IPS-18a (cell line): ENCODE measurements at regions not wholly inside any gene's neighbourhood (a gene's known extent, or its start where the extent isn't known, plus 50 kb on each side); places are given as distances from the start of the nearest gene placed in this dataset.
"Not testable (repeated sequence)": the region's sequence is repeated elsewhere in the genome, so short reads cannot be mapped to it uniquely, and the experiment has no call there.

Experiments
- H3K27ac ChIP-seq: one replicate; pipeline ENCODE4 v1.5.1; 2013; ENCODE audit warnings: low read length
- H3K27me3 ChIP-seq: one replicate; pipeline ENCODE4 v1.6.1; 2013; ENCODE audit warnings: mild to moderate bottlenecking, low read length; ENCODE audit not compliant: control insufficient read depth, insufficient read depth
- H3K36me3 ChIP-seq: one replicate; pipeline ENCODE4 v1.6.1; 2013; ENCODE audit warnings: low read depth, low read length; ENCODE audit not compliant: control insufficient read depth
- H3K4me1 ChIP-seq: one replicate; pipeline ENCODE4 v1.6.1; 2013; ENCODE audit warnings: low read depth, low read length; ENCODE audit not compliant: control insufficient read depth
- H3K4me3 ChIP-seq: one replicate; pipeline ENCODE4 v1.5.1; 2013; ENCODE audit warnings: low read length
- H3K9ac ChIP-seq: one replicate; pipeline ENCODE4 v1.6.1; 2013; ENCODE audit warnings: mild to moderate bottlenecking, low read length, moderate library complexity
- H3K9me3 ChIP-seq: one replicate; pipeline ENCODE4 v1.6.1; 2013; ENCODE audit warnings: low read depth, low read length; ENCODE audit not compliant: control insufficient read depth

- Histone ChIP-seq H3K4me1 (no peaks in the 10 kb centered on the region), H3K9ac (no peak overlapping the region), H3K4me3 (no peak overlapping the region), H3K9me3 (no peaks in the 10 kb centered on the region), H3K27me3 (no peaks in the 10 kb centered on the region), H3K27ac (no peak overlapping the region), H3K36me3 (no peaks in the 10 kb centered on the region)
Observed at GRCh38 chr13:44715287-44716230, 139.4 kb upstream of the TSC22D1 start.

GRCh38 chr13:44713788-44714469, 137.8 kb upstream of the TSC22D1 start:
- H3K4me1 ChIP-seq: no peaks in the 10 kb centered on the region
- H3K27me3 ChIP-seq: no peaks in the 10 kb centered on the region
- no peak overlapping the region for H3K9ac ChIP-seq
- H3K9me3 ChIP-seq: no peaks in the 10 kb centered on the region
- no peak overlapping the region for H3K27ac ChIP-seq
- no peaks in the 10 kb centered on the region for H3K36me3 ChIP-seq
- no peak overlapping the region for H3K4me3 ChIP-seq

- Histone ChIP-seq H3K36me3 (no peaks in the 10 kb centered on the region), H3K9me3 (no peaks in the 10 kb centered on the region), H3K4me1 (no peaks in the 10 kb centered on the region), H3K4me3 (no peak overlapping the region), H3K27ac (no peak overlapping the region), H3K27me3 (no peaks in the 10 kb centered on the region), H3K9ac (no peak overlapping the region)
Observed at GRCh38 chr13:44711706-44712105, 135.6 kb upstream of the TSC22D1 start.

- no peak overlapping the region for H3K27ac ChIP-seq
- H3K9ac ChIP-seq: no peak overlapping the region
- no peaks in the 10 kb centered on the region for H3K4me1 ChIP-seq
- H3K27me3 ChIP-seq: no peaks in the 10 kb centered on the region
- H3K36me3 ChIP-seq: no peaks in the 10 kb centered on the region
- H3K4me3 ChIP-seq: no peak overlapping the region
- H3K9me3 ChIP-seq: no peaks in the 10 kb centered on the region
Observed at GRCh38 chr13:44710576-44710975, 134.4 kb upstream of the TSC22D1 start.

- not testable (repeated sequence) for H3K4me3 ChIP-seq, H3K4me1 ChIP-seq, H3K27me3 ChIP-seq, H3K36me3 ChIP-seq, H3K27ac ChIP-seq, H3K9me3 ChIP-seq, H3K9ac ChIP-seq
Observed at GRCh38 chr13:44704811-44705210, 128.7 kb upstream of the TSC22D1 start.

- H3K9ac ChIP-seq: no peak overlapping the region
- H3K36me3 ChIP-seq: no peaks in the 10 kb centered on the region
- H3K9me3 ChIP-seq: no peaks in the 10 kb centered on the region
- H3K4me3 ChIP-seq: no peak overlapping the region
- no peak overlapping the region for H3K27ac ChIP-seq
- no peaks in the 10 kb centered on the region for H3K27me3 ChIP-seq
- H3K4me1 ChIP-seq: peaks cover 6% of the 10 kb centered on the region
Observed at GRCh38 chr13:44703371-44703770, 127.2 kb upstream of the TSC22D1 start.

- Histone ChIP-seq H3K4me3 (no peak overlapping the region), H3K9ac (no peak overlapping the region), H3K36me3 (no peaks in the 10 kb centered on the region), H3K9me3 (no peaks in the 10 kb centered on the region), H3K27ac (no peak overlapping the region), H3K27me3 (no peaks in the 10 kb centered on the region), H3K4me1 (no peaks in the 10 kb centered on the region)
Observed at GRCh38 chr13:44698066-44698465, 121.9 kb upstream of the TSC22D1 start.

- Histone ChIP-seq H3K9me3 (no peaks in the 10 kb centered on the region), H3K4me1 (no peaks in the 10 kb centered on the region), H3K36me3 (no peaks in the 10 kb centered on the region), H3K27ac (no peak overlapping the region), H3K9ac (no peak overlapping the region), H3K4me3 (no peak overlapping the region), H3K27me3 (no peaks in the 10 kb centered on the region)
Observed at GRCh38 chr13:44697058-44697457, 120.9 kb upstream of the TSC22D1 start.

GRCh38 chr13:44695520-44695919, 119.4 kb upstream of the TSC22D1 start:
- no peaks in the 10 kb centered on the region for H3K9me3 ChIP-seq
- H3K36me3 ChIP-seq: no peaks in the 10 kb centered on the region
- no peaks in the 10 kb centered on the region for H3K27me3 ChIP-seq
- H3K4me3 ChIP-seq: no peak overlapping the region
- no peak overlapping the region for H3K27ac ChIP-seq
- H3K9ac ChIP-seq: no peak overlapping the region
- no peaks in the 10 kb centered on the region for H3K4me1 ChIP-seq

- Histone ChIP-seq H3K4me1 (no peaks in the 10 kb centered on the region), H3K9me3 (no peaks in the 10 kb centered on the region), H3K9ac (no peak overlapping the region), H3K36me3 (no peaks in the 10 kb centered on the region), H3K27me3 (no peaks in the 10 kb centered on the region), H3K4me3 (no peak overlapping the region), H3K27ac (no peak overlapping the region)
Observed at GRCh38 chr13:44694842-44695241, 118.7 kb upstream of the TSC22D1 start.

GRCh38 chr13:44694291-44694690, 118.2 kb upstream of the TSC22D1 start:
- Histone ChIP-seq H3K4me1 (no peaks in the 10 kb centered on the region), H3K27ac (no peak overlapping the region), H3K9me3 (no peaks in the 10 kb centered on the region), H3K9ac (no peak overlapping the region), H3K27me3 (no peaks in the 10 kb centered on the region), H3K4me3 (no peak overlapping the region), H3K36me3 (no peaks in the 10 kb centered on the region)
